Ovary (tissue), 3 donors: ENCODE measurements at regions not wholly inside any gene's neighbourhood (a gene's known extent, or its start where the extent isn't known, plus 50 kb on each side); places are given as distances from the start of the nearest gene placed in this dataset.

Experiments used
- POLR2A ChIP-seq: fragments of 450-650 bp; IDR thresholded peaks from one replicate; pipeline ENCODE4 v1.6.1; 2017; ENCODE audit warnings: antibody characterized with exemption, mild to moderate bottlenecking, moderate library complexity
- TF ChIP-seq, protein P1 (sequence below), 3 donors: fragments of 450-650 bp in 2 of 3; fragments of 200-600 bp in 1 of 3; IDR thresholded peaks; one replicate each; pipeline versions ENCODE4 v1.5.1 to v1.8.0; 2016 to 2022; ENCODE audit warnings: antibody characterized with exemption in 3 of 3, mild to moderate bottlenecking in 1 of 3
- donor health status: DM: no; HTN: no; CAD: no.

DNA sequence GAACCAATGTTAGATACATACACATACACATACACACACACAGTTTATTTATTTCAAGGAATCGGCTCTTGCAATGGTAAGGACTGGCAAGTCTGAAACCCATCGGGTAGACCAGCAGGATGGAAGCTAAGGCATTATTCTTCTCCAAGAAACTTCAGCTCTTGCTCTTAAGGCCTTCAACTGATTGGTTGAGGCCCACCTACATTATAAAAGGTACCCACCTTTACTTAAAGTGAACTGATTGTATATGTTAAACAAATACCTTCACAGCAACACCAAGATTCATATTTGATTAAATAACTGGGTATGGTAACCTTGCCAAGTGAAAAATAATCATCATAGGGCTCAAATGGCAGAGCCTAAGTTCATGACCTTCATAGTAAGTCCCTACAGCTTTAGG, 695.5 kb downstream of the BCL11B start:
- TF ChIP-seq, protein P1, sequence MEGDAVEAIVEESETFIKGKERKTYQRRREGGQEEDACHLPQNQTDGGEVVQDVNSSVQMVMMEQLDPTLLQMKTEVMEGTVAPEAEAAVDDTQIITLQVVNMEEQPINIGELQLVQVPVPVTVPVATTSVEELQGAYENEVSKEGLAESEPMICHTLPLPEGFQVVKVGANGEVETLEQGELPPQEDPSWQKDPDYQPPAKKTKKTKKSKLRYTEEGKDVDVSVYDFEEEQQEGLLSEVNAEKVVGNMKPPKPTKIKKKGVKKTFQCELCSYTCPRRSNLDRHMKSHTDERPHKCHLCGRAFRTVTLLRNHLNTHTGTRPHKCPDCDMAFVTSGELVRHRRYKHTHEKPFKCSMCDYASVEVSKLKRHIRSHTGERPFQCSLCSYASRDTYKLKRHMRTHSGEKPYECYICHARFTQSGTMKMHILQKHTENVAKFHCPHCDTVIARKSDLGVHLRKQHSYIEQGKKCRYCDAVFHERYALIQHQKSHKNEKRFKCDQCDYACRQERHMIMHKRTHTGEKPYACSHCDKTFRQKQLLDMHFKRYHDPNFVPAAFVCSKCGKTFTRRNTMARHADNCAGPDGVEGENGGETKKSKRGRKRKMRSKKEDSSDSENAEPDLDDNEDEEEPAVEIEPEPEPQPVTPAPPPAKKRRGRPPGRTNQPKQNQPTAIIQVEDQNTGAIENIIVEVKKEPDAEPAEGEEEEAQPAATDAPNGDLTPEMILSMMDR (IDR thresholded peaks at IDR 0.05) = no peak
- TF ChIP-seq POLR2A = no peak
